T1000 (cell line): ENCODE measurements at regions not wholly inside any gene's neighbourhood (a gene's known extent, or its start where the extent isn't known, plus 50 kb on each side); places are given as distances from the start of the nearest gene placed in this dataset.

Experiments used
- DNase-seq: peaks from one replicate; lab custom pipeline; 2025; ENCODE audit warnings: mixed read lengths; lab: John Stamatoyannopoulos, UW

DNA sequence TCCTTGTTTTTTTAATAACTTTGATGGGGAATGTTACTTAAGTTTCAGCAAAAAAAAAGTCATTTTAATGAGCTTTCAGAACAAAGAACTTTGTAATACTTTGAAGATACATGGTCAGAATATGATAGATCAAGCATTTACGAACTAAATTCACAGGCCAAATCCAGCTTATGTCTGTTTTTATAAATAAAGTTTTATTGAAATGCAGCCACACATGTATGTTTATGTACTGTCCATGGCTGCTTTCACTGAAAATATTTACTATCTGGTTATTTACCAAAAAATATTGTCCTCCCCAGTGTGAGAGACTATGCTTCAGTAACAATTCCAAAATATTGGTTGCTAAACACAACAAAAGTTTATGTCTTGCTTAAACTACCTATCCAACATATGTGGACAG lies 366.7 kb downstream of the PIK3R1 start:
- no peak for DNase-seq

DNA sequence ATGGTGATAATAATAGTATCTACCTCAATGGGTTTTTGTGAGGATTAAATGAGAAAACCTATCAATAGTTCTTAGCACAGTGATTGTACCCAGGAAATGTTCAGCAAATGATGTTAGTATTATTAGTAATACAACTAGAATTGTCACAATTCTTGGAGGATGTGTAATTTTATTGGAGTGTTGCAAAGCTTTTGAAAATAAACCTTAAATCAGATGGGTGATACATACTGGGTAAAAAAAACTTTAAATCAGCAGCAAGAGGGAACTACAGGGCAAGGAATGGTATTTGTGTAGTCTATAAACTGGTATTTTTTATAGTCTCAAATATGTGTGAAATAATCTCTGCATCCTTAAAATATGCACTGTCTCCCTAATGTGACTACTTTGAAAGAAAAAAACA lies 371.6 kb downstream of the PIK3R1 start:
- DNase-seq: no peak

DNA sequence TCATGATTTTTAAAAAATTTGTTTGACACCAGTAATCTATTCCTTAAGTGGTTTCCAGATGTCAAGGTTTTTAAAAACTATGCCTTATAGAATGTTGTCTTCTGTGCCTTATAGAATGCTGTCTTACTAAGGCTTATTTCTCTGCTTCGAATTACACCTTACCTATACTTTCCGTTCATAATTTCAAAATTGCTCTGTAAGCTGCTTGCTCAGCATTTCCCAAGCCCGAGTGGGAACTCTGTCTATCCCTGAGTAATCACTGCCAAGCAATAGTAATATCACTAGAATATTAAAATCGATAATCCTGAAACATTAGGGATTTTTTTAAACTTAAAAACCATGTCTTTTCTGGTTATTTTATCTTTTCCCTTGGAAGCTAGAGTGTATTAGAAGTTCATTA lies 376.3 kb downstream of the PIK3R1 start:
- no peak for DNase-seq

DNA sequence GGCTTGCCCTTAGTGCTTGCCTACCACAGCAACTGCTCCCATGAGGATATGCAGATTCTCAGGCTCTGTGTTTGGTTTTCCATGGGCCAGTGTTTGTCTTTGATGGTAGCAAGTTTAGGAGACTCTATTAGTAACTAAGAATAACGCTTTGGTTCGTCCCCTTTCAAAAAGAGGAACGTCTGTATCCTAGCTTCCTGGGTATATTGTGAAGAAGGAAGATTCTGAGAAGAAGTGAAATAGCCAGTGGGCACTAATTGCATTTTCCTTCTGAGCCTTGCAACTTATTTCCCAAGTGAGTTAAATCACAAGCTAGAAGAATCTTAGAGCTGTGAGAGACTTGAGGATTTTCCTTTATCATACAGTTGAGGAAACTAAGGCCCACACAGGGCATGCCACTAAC lies 376.8 kb downstream of the PIK3R1 start:
- no peak for DNase-seq

DNA sequence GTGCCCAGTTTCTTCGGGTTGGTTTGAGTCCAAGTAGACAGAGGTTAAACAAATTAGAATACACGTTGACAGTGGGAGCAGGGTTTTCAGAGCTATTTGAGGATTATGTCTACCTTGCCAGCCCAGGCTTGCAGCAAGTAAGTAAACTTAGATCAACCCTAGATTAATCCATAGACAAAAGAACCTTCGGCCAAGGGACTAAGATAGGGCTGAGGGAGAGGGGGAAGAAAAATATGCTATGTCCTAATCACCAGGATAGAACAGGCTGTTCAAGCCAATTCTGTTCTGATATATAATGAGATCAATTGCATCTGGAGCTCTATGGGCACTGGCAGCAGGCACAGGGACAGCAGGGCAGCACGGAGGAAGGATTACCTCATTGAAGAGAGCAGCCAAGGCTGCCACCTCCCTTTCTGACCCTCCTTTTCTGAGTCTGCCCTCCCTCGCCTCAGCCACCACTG lies 377.7 kb downstream of the PIK3R1 start:
- no peak for DNase-seq

DNA sequence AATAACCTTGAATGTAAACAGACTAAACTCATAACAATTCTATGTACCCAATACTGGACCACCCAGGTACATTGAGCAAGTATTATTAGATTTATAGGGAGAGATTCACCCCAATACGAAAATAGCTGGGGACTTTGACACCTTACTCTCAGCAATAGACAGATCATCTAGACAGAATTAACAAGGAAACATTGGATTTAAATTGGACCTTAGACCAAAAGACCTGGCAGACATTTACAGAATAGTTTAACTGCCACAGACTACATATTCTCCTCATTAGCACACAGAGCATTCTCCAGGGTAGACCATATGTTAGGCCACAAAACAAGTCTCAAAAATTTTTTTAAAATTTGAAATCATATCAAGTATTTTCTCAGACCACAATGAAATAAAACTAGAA lies 397.4 kb downstream of the PIK3R1 start:
- no peak for DNase-seq

DNA sequence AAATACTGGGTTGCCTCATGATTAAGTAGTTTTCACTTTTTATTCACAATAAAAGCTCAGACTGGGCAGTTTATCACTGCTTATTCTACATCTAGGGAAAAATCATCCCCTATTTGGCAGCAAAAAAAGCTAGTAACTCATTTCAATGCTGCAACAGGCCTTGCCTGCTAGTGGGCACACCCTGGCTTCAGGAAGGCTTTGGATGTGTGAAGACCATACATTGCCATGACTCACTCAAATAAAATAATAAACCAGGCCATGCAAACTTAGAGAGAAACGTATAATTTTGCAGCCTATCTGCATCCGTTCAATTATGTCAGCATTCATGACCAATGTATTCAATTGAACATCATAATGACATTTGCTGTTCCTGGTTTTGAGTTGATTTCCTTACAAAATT lies 402.9 kb downstream of the PIK3R1 start:
- no peak for DNase-seq

DNA sequence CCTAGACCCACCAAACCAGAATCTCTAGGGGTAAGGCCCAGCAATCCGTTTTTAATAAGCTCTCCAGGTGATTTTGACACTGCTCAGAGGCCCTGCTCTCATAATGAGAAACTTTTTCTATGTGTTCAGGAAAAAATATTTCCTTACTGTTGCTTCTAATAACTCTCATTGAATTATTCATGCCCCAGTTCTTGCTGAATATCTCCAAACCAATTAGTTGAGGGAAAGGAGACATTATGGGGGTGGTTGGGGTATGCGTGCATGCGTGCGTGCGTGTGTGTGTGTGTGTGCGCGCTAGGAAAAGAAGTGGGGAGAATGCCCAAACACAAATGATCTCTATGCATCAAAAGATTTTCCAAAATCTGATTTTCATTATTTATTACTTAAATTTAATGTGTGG lies 411.4 kb downstream of the PIK3R1 start:
- no peak for DNase-seq

DNA sequence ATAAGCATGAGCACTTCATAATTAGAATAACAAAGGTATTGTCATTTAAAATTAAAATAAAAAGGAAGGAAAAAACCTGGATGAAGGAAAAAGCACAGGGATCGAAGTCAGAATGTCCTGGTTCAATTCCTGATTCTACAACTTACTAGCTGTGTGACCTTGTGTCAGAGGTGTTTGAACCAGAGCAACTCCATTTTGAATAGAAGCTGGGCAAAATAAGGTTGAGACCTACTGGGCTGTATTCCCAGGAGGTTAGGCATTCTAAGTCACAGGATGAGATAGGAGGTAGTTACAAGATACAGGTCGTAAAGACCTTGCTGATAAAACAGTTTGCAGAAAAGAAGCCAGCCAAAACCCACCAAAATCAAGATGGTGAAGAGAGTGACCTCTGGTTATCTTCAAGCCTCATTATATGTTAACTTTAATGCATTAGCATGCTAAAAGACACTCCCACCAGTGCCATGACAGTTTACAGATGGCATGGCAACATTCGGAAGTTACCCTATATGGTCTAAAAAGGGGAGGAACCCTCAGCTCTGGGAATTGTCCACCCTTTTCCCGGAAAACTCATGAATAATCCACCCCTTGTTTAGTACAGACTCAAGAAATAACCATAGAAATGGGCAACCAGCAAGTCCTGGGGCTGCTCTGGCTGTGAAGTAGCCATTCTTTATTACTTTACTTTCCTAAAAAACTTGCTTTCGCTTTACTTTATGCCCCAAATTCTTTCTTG lies 412.7 kb downstream of the PIK3R1 start:
- no peak for DNase-seq

DNA sequence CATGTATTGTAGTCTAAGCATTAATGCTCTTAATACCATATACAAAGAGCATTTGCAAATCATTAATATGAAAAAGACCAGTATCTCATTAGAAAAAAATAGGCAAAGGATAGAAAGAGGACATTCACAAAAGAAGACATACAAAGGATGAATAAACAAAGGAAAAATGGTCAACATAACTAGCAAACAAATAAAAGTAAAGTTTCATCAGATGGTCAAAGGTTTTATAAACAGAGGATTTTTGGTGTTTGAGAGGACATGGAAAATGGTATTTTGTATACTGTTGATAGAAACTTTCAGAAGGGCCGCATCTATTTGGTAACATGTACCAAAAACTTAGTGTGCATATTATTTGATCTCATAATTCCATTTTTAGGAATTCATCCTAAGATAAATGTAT lies 414.8 kb downstream of the PIK3R1 start:
- no peak for DNase-seq

DNA sequence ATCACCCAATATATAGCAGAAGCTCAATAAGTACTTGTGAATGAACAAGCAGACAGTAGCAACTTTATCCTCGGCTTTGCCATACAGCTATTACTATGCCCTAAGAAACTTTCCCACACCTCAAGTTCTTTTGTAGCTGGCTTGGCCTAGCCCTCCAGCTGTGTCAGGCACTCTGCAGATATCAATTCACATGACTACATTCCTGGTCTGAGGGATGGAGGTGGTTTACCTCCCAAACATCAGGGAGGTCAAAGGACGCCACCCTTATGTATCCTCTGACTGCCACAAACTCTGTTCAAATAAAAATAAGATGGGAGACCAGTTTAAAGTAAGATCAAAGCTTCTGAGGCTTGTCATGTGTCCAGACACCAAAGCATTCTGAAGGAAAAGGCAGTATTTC lies 416.3 kb downstream of the PIK3R1 start:
- no peak for DNase-seq

DNA sequence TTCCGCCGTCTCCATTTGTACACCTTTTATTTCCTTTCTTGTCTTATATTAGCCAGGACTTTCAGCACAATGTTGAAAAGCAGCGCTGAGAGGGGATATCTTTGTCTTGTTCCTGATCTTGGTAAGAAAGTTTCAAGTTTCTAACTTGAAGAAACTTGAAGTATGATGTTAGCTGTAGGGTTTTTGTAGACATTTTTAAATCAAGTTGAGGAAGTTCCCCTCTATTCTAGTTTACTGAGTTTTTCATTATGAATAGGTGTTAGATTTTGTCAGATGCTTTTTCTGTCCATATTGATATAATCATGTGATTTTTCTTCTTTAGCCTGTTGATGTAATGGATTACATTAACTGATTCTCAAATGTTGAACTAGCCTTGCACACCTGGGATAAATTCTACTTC lies 425.7 kb downstream of the PIK3R1 start:
- no peak for DNase-seq

DNA sequence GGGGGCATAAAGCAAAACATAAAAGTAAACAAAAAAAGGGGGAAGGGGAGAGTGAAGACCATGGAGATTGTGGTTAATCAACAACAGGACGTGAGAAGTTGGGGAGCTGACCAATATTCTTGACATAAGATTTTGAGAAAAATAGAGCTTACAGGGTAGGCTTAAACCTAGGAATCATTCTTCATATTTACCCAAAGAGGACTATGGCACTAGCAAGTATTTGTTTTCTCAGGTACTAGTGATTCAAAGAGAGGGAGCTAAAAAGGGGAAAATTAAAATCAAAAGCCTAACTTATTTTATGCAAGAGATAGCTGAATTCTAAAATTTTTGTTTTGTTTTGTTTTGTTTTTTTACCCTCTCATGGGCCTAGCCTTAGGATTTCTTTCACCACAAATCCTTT lies 427.5 kb downstream of the PIK3R1 start:
- no peak for DNase-seq

DNA sequence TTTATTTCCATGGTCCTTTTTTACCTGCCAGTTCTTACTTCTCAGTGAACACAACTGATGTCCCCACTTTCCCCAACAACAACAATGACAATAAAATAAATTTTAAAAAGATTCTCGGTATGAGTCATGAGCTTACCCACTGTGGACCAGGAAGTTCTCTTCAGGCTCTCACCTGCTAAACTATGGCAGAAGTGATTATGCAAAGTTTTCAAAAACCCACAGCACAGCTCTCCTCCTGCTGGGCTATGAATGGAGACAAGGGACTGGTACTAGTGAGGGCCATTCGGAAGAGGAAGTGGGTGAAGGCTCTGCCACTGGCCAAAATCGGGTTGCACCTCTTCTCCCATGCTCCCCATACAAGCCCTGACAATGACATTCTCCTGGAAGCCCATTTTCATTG lies 429.4 kb downstream of the PIK3R1 start:
- no peak for DNase-seq

DNA sequence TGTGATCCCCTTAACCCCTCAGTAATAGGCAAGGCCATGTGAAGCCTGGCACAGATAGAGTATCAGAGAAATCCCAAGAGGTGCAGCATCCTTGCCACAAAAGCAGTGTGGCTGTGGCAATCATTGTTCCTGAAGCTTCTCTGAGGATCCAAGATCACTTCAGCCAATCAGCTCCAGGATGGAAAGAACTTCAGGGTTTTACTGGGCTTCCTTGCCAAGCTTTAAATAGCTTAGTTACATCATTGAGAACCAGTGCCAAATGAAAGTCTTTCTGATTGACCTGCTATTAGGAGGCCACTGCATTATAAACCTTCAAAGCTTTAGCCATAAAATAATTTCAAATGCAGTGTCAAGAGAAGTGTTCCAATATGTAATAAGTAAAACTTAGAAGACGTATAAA lies 430.6 kb downstream of the PIK3R1 start:
- DNase-seq: no peak

DNA sequence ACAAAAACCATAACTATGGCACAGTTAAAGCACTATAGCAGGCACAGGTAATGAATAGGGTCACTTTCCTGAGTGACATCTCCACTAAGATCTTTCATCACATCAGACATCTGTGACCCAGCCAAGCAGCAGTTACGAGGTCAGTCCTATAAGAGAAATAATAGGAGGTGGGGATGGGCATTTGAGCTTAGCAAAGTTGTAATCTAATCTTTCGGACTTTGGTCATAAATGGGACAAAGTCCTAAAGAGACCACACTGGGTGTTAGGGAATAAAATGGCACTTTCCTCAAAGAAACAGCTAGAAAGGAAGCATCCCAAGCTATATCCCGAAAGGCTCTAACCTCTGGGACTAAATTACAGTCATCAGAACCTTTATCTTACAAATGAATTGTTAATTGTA lies 432.2 kb downstream of the PIK3R1 start:
- DNase-seq: no peak

DNA sequence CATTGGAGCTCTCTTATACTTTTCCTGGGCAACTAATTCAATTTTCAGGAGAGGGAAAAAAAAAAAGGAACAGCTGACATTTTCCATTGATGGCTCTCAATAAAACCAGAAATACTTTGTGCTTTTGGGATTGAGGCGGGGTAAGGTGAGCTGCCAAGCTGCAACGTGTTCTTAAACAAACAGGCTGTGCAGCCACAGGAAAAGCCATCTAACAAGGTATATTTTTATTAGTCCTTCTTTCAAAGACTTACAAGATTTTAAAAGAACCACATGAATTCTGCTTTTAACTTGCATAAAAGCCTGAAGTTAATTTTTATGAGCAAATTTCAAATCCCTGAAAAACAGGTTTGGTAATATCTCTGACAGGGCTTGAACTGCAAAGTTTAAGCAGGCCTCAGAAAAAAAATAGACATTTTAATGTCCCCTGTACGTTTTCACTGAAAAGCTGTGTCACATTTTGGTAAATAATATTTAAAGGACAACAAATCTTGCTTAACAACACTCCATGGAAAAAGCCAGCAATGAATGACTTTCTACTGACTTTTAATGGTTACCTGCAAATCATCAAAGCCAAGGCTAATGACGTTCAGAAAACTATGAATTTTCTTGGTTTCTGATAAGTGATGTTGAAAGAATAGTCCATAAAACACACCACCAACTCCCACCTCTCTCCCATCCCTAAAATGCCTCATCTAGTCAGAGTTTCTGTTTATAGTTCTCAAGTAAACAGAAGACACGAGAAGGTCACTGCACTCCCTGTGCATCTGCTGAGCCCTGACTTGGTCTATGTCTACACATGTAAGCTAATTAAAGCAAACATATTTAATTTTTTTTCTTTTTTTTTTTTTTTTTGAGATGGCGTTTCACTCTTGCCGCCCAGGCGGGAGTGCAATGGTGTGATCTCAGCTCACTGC lies 433.6 kb downstream of the PIK3R1 start:
- DNase-seq: no peak

DNA sequence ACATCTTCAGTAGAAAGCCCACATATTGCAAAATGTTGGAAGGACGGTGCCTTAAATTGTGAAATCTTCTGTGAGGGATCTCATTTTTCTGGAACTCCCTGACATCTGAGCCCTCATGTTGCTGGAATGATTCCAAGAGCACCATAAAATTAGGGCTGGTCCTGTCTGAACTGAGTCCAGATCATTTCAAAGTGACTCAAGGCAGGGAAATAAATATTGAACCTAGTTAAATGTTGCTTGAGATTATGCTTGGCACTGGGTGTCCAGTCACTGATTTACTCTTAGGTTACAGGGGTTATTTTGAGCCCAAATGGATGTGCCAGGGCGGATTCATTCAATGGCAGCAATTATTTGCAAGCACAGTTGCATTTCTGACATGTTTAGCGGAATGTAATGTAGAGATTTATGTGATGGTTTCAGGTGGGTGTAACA lies 437.0 kb downstream of the PIK3R1 start:
- no peak for DNase-seq

DNA sequence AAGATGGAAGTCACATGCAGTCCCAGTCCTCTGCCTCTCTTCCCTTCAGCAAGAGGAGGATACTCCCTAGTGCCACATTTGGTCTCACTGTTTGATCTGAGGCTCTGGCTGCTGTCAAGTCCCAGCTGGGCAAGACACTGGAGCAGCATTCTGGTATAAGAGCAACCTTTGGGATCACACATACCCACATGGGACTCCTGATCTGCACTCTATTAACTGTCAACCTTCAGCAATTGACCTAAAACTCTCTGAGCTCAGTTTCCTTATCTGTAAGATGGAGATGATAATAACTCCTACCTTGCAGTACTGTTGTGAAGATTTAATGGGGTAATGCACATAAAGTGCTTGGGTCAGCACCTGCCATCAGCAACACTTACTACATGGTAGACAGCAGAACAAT lies 437.9 kb downstream of the PIK3R1 start:
- DNase-seq: no peak

DNA sequence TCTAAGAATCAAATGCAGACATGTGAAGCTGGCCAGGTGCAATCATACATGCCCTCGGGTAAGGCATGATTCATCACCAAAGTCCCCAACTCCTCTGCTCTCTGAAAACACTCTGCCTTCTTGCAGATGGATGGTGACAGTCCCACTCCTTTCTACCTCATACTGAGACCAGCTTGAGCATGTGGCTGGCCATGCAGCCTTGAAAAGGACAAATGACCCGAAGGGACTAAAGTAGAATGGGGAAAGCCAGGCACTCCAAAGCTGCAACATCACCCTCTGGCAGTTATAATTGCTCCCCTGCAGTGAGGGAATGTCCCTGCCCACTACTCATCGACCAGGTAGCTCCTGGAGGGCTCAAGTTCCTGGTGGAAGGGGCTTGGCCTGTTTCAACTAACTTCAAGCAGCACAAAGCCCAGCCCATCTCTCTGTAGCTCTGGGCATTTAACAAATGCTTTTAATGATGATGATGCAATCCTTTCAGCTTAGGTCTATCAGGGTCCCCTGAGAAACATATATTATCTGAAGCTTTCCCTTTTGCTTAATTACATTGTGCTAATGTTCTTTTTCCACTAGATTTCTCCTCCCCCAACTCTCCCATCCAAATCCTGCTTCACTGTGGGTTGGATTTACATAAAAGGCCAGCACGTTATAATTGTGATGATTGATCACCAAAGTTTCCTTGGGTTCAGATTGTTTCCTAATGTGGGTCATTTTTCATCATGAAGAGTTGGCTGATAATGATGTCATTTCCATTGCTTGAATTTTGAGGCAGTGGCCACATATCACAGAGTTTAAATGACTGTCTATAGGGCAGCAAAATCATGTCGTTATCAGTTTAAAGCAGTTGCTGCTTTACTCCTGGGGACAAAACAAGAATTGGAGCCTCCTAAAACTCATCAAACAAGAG lies 436.5 kb upstream of the SLC30A5 start:
- DNase-seq: no peak

DNA sequence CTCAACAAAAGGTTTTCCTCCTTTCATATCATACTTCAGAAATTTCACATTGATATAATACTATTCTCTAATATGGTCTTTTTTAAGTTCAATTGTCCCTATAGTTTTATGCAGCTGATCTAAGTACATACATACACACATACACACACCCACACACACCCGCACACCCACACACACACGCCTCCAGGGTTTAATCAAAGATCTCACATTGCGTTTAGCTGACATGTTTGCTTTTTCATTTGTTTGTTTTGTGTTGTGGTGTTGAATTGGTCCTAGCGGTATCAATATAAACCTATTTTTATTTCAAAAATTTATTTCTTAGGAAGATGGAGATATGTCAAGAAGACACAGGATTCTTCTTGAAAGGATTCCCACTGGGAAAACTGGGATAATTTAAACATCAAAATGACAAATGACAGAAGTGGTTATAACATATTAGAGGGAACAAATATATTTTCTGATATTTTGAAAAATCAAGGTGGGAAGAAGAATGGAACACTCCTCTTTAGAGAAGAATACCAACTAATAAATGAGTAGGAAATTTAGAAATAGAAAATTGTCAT lies 434.9 kb upstream of the SLC30A5 start:
- no peak for DNase-seq

DNA sequence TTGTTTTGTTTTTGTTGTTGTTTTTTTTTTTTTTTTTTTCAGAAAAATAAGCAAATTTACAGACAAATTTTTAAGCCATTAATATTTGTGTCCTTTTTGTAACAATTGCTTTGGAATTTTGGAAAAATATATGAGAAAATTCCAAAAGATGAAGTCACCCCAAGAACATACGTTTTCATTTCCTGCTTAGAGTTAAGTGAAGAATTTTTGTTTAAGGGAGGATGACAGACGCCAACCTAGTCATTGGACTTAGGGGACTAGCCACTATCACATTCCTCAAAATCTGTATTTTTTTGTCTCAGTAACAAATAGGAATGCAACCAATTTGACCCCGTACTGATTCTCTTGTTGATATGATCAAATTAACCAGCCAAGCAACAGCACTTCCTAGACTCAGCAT lies 433.9 kb upstream of the SLC30A5 start:
- no peak for DNase-seq
